Endothelial cell of umbilical vein (primary cell): ENCODE measurements at regions not wholly inside any gene's neighbourhood (a gene's known extent, or its start where the extent isn't known, plus 50 kb on each side); places are given as distances from the start of the nearest gene placed in this dataset.

Source experiments
- BruUV-seq: library from RNA; stranded (reverse); fragments of 400-500 nt; replicated peaks from 2 replicates; lab custom pipeline; 2021; lab: Mats Ljungman, UMichigan
- CTCF ChIA-PET: fragments of 300-600, 350-600 bp; sonication (Branson Sonifier 250); formaldehyde crosslinking; loops from one replicate; lab custom pipeline; 2021; ENCODE audit warnings: antibody characterized with exemption, inconsistent platforms; lab: Charles Lee
- POLR2A ChIA-PET: fragments of 300-600, 350-600 bp; sonication (Branson Sonifier 250); formaldehyde crosslinking; loops from one replicate; lab custom pipeline; 2021; ENCODE audit warnings: antibody characterized with exemption, inconsistent platforms; lab: Charles Lee
- DNase-seq: peaks from one replicate; pipeline ENCODE4 v3.0.0-alpha.2; 2011; ENCODE audit warnings: low read depth, low spot score
- FAIRE-seq: peaks from 2 replicates; lab custom pipeline; 2011; peaks lifted over from hg19 to GRCh38; lab: Jason Lieb, UNC
- H2AFZ ChIP-seq: 2 replicates; pipeline ENCODE4 v1.6.0; 2012; ENCODE audit warnings: low read depth, low read length, control low read depth, inconsistent platforms
- H3K27ac ChIP-seq: 2 replicates; pipeline ENCODE4 v1.5.1; 2011; ENCODE audit warnings: low read depth, mild to moderate bottlenecking, control low read depth, low read length, moderate library complexity; ENCODE audit not compliant: insufficient read depth
- H3K27me3 ChIP-seq, 2 experiments: 2 replicates each; pipeline versions ENCODE4 v1.6.0 to v1.6.1; 2011; ENCODE audit warnings: low read length in 2 of 2, mixed read lengths in 1 of 2; ENCODE audit not compliant: control insufficient read depth in 2 of 2, insufficient read depth in 2 of 2
- H3K36me3 ChIP-seq, 2 experiments: 2 replicates in 1 of 2; 3 replicates in 1 of 2; pipeline ENCODE4 v1.5.1; 2011; ENCODE audit warnings: low read length in 2 of 2, mild to moderate bottlenecking in 1 of 2, moderate library complexity in 1 of 2; ENCODE audit not compliant: control insufficient read depth in 2 of 2, insufficient read depth in 2 of 2; ENCODE audit errors: extremely low read depth in 1 of 2
- H3K4me1 ChIP-seq: 3 replicates; pipeline ENCODE4 v1.5.1; 2011; ENCODE audit warnings: mild to moderate bottlenecking, low read length; ENCODE audit not compliant: control insufficient read depth, insufficient read depth; ENCODE audit errors: extremely low read depth
- H3K4me2 ChIP-seq: 2 replicates; pipeline ENCODE4 v1.6.1; 2011; ENCODE audit warnings: low read length, control low read depth, mixed read lengths; ENCODE audit not compliant: insufficient read depth
- H3K4me3 ChIP-seq, 3 experiments: fragments of 200-600 bp in 1 of 3; sonication (generic), shearing (Covaris generic) in 1 of 3; replicated peaks in 1 of 3; 2 replicates each; pipeline ENCODE4 v1.5.1; 2011 to 2016; ENCODE audit warnings: control low read depth in 3 of 3, low read length in 3 of 3, mild to moderate bottlenecking in 2 of 3, inconsistent platforms in 1 of 3, low read depth in 1 of 3, moderate library complexity in 1 of 3; ENCODE audit not compliant: insufficient read depth in 1 of 3
- H3K79me2 ChIP-seq: 2 replicates; pipeline ENCODE4 v1.6.0; 2012; ENCODE audit warnings: low read length, inconsistent platforms; ENCODE audit not compliant: control insufficient read depth, insufficient read depth
- H3K9ac ChIP-seq: replicated peaks from 2 replicates; pipeline ENCODE3; 2011; ENCODE audit warnings: low read length, control low read depth; ENCODE audit not compliant: insufficient read depth; ENCODE audit errors: extremely low read depth
- H3K9me1 ChIP-seq: replicated peaks from 3 replicates; pipeline ENCODE4 v1.6.0; 2011; ENCODE audit warnings: mild to moderate bottlenecking, low read length; ENCODE audit not compliant: control insufficient read depth, insufficient read depth; ENCODE audit errors: extremely low read depth
- H3K9me3 ChIP-seq: replicated peaks from 2 replicates; pipeline ENCODE4 v1.5.1; 2012; ENCODE audit warnings: low read length, inconsistent platforms; ENCODE audit not compliant: control insufficient read depth, insufficient read depth
- H4K20me1 ChIP-seq: replicated peaks from 2 replicates; pipeline ENCODE3; 2011; ENCODE audit warnings: mild to moderate bottlenecking, low read length; ENCODE audit not compliant: control insufficient read depth, insufficient read depth; ENCODE audit errors: extremely low read depth
- EZH2 ChIP-seq: IDR thresholded peaks from 2 replicates; pipeline ENCODE4 v1.6.1; 2012; ENCODE audit warnings: borderline replicate concordance, low read depth, mild to moderate bottlenecking, moderate library complexity, low read length, inconsistent platforms; ENCODE audit not compliant: severe bottlenecking
- FOS ChIP-seq: IDR thresholded peaks from 2 replicates; pipeline ENCODE4 v1.6.1; 2011; ENCODE audit warnings: mild to moderate bottlenecking, low read length, moderate library complexity, borderline replicate concordance; ENCODE audit not compliant: insufficient read depth
- GATA2 ChIP-seq: IDR thresholded peaks from 2 replicates; pipeline ENCODE4 v1.7.0; 2011; ENCODE audit warnings: low read depth, mild to moderate bottlenecking, moderate library complexity, mixed read lengths, low read length; ENCODE audit not compliant: insufficient read length, insufficient read depth
- JUN ChIP-seq: IDR thresholded peaks from 2 replicates; pipeline ENCODE4 v1.6.1; 2011; ENCODE audit warnings: borderline replicate concordance, low read depth; ENCODE audit not compliant: insufficient read length, insufficient read depth
- MYC ChIP-seq: IDR thresholded peaks from one replicate; pipeline ENCODE4 v1.6.1; 2011; ENCODE audit warnings: mild to moderate bottlenecking, low read depth, low read length
- POLR2A ChIP-seq: IDR thresholded peaks from 2 replicates; pipeline ENCODE4 v1.6.1; 2012; ENCODE audit warnings: low read depth, mild to moderate bottlenecking, control low read depth, low read length
- POLR2AphosphoS5 ChIP-seq: IDR thresholded peaks from 2 replicates; pipeline ENCODE4 v1.6.1; 2012; ENCODE audit warnings: low read depth, mild to moderate bottlenecking, control low read depth, low read length, moderate library complexity; ENCODE audit not compliant: insufficient read depth
- dilution Hi-C: fragments of 300-500 bp; cut with MboI; formaldehyde crosslinking; loops from one replicate; pipeline ENCODE4 v1.15.0; 2019; ENCODE audit warnings: low sequenced_read_pairs; ENCODE audit not compliant: extremely low pct_ligation_motif_present
- intact Hi-C: fragments of 100-400 bp; cut with micrococcal nuclease; formaldehyde crosslinking; loops from one replicate; pipeline ENCODE4 v1.10.0; 2022
- TF ChIP-seq, protein P1 (sequence below): IDR thresholded peaks from 2 replicates; pipeline ENCODE4 v1.6.1; 2011; ENCODE audit not compliant: insufficient read depth, insufficient read length
- TF ChIP-seq, protein P2 (sequence below), 2 donors: IDR thresholded peaks; 1 replicate in 1 of 2; 2 replicates in 1 of 2; pipeline ENCODE4 v1.5.1; 2011; ENCODE audit warnings: low read length in 2 of 2, mild to moderate bottlenecking in 2 of 2, moderate library complexity in 2 of 2, control low read depth in 1 of 2, inconsistent platforms in 1 of 2, low read depth in 1 of 2; ENCODE audit not compliant: insufficient read depth in 1 of 2; ENCODE audit errors: extremely low read depth in 1 of 2

DNA sequence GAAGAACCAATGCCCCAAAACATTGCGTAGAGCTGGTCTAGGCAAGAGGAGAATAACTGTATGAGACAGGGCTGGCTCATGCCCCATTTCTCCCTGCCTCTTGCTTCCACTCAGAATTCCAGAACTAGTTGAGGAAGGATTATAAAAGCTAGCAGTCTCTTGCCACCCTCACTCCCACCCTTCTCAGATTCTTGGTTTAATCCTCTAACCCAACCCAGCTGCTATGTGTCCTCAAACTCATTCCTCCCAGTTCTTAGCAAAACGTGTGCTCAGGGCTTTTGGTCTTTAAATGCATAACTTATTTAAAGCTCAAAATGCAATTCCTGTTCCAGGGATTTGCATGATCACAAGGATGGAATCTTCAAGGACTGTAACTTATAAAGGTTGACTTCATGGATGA lies 466.3 kb downstream of the COG6 start:
- Histone ChIP-seq H3K9me3 (no peaks in the 10 kb centered on the region), H3K36me3 (no peaks in the 10 kb centered on the region), H4K20me1 (no peaks in the 10 kb centered on the region), H2AFZ (no peak overlapping the region), H3K79me2 (no peaks in the 10 kb centered on the region), H3K9ac (no peak overlapping the region), H3K27me3 (no peaks in the 10 kb centered on the region), H3K4me2 (no peak overlapping the region), H3K27ac (no peak overlapping the region), H3K4me3 (no peak overlapping the region), H3K4me1 (peaks cover under 1% of the 10 kb centered on the region), H3K9me1 (no peaks in the 10 kb centered on the region)
- DNase-seq: no peak
- intact Hi-C loops: no loop called here
- ChIA-PET CTCF (interaction anchor here (0.9 to 1.8 kb wide), 3 partner anchors 16 to 561 kb away, joined by 3 to 4 read pairs (median 3); no protein-coding TSS in a partner anchor), POLR2A (no interaction called here)
- FAIRE-seq: no peak
- TF ChIP-seq EZH2: no peak
- no peak for TF ChIP-seq GATA2
- TF ChIP-seq FOS: no peak
- BruUV-seq: no TSS peak
- dilution Hi-C loops: no loop called here

DNA sequence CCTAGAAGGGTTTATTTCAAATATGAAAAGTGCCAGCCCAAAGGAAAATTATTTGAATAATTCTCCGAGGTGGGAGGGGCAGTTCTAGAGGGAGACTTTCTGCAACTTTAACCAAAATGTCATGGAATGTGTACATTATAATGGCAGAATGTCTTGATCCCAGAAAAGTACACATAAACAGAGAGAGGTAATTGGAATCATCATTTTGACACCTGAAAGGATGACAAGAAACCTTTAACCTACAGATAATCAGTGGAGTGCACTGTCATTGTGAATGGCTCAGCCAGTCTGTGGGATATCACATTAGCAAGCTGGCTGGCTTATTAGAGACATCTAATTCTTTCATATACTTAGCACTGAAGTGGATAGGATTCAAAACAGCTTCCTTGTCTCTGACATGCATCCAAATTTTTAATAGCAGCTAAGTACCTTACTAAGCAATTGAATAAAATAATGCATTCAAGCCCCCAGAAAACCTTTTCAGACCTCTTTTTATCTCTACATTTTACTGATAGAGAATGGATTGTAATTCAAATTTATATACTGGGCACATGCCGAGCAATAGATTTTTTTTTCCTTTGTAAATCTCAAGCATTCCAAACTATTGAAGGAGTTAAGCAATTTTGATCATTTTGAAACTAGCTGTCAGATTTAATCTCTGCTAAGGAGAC lies 468.6 kb downstream of the COG6 start:
- H3K9ac ChIP-seq: no peak overlapping the region
- POLR2A ChIA-PET: no interaction called here
- no peaks in the 10 kb centered on the region for H4K20me1 ChIP-seq
- H3K27ac ChIP-seq: no peak overlapping the region
- TF ChIP-seq POLR2A: no peak
- TF ChIP-seq MYC: no peak
- TF ChIP-seq EZH2: no peak
- TF ChIP-seq, protein P1, sequence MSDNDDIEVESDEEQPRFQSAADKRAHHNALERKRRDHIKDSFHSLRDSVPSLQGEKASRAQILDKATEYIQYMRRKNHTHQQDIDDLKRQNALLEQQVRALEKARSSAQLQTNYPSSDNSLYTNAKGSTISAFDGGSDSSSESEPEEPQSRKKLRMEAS: no peak
- TF ChIP-seq GATA2: no peak
- no peak for TF ChIP-seq JUN
- TF ChIP-seq FOS: no peak
- no peak for TF ChIP-seq POLR2AphosphoS5
- TF ChIP-seq, protein P2, sequence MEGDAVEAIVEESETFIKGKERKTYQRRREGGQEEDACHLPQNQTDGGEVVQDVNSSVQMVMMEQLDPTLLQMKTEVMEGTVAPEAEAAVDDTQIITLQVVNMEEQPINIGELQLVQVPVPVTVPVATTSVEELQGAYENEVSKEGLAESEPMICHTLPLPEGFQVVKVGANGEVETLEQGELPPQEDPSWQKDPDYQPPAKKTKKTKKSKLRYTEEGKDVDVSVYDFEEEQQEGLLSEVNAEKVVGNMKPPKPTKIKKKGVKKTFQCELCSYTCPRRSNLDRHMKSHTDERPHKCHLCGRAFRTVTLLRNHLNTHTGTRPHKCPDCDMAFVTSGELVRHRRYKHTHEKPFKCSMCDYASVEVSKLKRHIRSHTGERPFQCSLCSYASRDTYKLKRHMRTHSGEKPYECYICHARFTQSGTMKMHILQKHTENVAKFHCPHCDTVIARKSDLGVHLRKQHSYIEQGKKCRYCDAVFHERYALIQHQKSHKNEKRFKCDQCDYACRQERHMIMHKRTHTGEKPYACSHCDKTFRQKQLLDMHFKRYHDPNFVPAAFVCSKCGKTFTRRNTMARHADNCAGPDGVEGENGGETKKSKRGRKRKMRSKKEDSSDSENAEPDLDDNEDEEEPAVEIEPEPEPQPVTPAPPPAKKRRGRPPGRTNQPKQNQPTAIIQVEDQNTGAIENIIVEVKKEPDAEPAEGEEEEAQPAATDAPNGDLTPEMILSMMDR (IDR thresholded peaks at IDR 0.05; ENCODE audit: extremely low read depth in 1 of 2, insufficient read depth in 1 of 2, low read depth in 1 of 2, low read length in 2 of 2): no peak
- intact Hi-C loops (no loop called here), dilution Hi-C loops (no loop called here)
- H3K9me3 ChIP-seq: no peaks in the 10 kb centered on the region
- H3K4me1 ChIP-seq: no peaks in the 10 kb centered on the region
- no peaks in the 10 kb centered on the region for H3K9me1 ChIP-seq
- H3K4me2 ChIP-seq: no peak overlapping the region
- H3K27me3 ChIP-seq: no peaks in the 10 kb centered on the region
- H2AFZ ChIP-seq: no peak overlapping the region
- FAIRE-seq: no peak
- H3K4me3 ChIP-seq: no peak overlapping the region
- CTCF ChIA-PET: no interaction called here
- no peaks in the 10 kb centered on the region for H3K79me2 ChIP-seq
- no peaks in the 10 kb centered on the region for H3K36me3 ChIP-seq
- BruUV-seq: no TSS peak
- DNase-seq: no peak
